ENCODE measurements at regions not wholly inside any gene's neighbourhood (a gene's known extent, or its start where the extent isn't known, plus 50 kb on each side); places are given as distances from the start of the nearest gene placed in this dataset.

DNA sequence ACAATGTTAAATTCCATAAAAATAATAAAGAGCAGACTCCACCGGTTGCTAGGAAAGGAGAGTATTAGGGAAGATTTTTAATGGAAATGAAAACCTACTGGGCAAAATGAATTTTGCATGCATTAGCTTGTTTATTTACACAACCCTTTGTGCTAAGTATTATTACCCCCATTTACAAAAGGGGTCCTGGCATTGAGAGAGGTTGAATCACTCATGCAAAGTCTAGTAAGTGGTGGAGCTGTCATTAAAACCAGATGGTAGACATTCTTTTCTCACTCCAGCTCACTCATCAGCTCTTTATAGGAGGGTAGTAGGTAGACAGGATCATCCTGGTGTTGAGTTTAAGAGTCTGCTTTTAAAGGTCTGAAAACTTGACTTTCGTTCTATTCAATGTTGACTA, 395.1 kb downstream of the PLK2 start:
- TF ChIP-seq POLR2AphosphoS5 (IDR thresholded peaks at IDR 0.05; ENCODE audit: low read depth, low read length) (no peak), POLR2A (IDR thresholded peaks at IDR 0.05; ENCODE audit: control extremely low read depth in 1 of 2, low read depth in 2 of 2, low read length in 2 of 2) (no peak)

All from H1 (cell line).